Muscle layer of colon (tissue), 2 donors: ENCODE measurements at regions not wholly inside any gene's neighbourhood (a gene's known extent, or its start where the extent isn't known, plus 50 kb on each side); places are given as distances from the start of the nearest gene placed in this dataset.

Source experiments
- H3K27ac ChIP-seq: one replicate; pipeline ENCODE4 v1.7.0; 2013; ENCODE audit warnings: low read depth, mild to moderate bottlenecking, low read length, moderate library complexity
- H3K27me3 ChIP-seq, 2 donors: one replicate each; pipeline ENCODE4 v1.7.0; 2013; ENCODE audit warnings: low read length in 2 of 2, mild to moderate bottlenecking in 2 of 2; ENCODE audit not compliant: insufficient read depth in 2 of 2, control insufficient read depth in 1 of 2
- H3K36me3 ChIP-seq: one replicate; pipeline ENCODE4 v1.7.0; 2013; ENCODE audit warnings: mild to moderate bottlenecking, low read length; ENCODE audit not compliant: insufficient read depth
- H3K4me1 ChIP-seq: one replicate; pipeline ENCODE4 v1.7.0; 2013; ENCODE audit warnings: mild to moderate bottlenecking, low read length; ENCODE audit not compliant: insufficient read depth
- H3K4me3 ChIP-seq, 2 donors: one replicate each; pipeline ENCODE4 v1.7.0; 2013; ENCODE audit warnings: low read length in 2 of 2, low read depth in 1 of 2, mild to moderate bottlenecking in 1 of 2, moderate library complexity in 1 of 2
- H3K9ac ChIP-seq: one replicate; pipeline ENCODE4 v1.7.0; 2013; ENCODE audit warnings: low read length
- H3K9me3 ChIP-seq: one replicate; pipeline ENCODE4 v1.7.0; 2013; ENCODE audit warnings: mild to moderate bottlenecking, low read length
- donor health status: abdominal sarcoma.
- donor health status: Adenocarcinoma of cecum.

DNA sequence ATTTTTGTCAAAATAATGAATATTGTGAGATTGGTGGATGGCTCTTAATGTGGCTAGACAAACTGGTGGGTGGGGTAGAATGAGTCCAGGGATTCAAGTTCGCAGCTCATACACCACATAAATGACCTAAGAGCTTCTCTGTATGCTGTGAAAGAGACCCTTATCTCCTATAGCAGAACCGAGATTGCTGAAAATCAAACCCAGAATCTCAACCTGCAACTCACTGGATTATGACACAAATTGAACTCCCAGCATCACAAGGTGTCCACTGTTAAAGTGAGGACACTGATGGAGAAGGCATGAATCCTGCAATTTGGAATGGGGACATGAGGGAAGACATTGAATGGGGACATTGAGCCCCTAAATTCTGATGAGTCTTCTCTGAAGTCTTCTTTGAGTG is 51.3 kb upstream of the CNKSR3 start:
- no peak overlapping the region for H3K9ac ChIP-seq
- no peaks in the 10 kb centered on the region for H3K9me3 ChIP-seq
- no peaks in the 10 kb centered on the region for H3K36me3 ChIP-seq
- H3K4me3 ChIP-seq: no peak overlapping the region
- H3K27me3 ChIP-seq: no peaks in the 10 kb centered on the region
- no peaks in the 10 kb centered on the region for H3K4me1 ChIP-seq
- no peak overlapping the region for H3K27ac ChIP-seq

DNA sequence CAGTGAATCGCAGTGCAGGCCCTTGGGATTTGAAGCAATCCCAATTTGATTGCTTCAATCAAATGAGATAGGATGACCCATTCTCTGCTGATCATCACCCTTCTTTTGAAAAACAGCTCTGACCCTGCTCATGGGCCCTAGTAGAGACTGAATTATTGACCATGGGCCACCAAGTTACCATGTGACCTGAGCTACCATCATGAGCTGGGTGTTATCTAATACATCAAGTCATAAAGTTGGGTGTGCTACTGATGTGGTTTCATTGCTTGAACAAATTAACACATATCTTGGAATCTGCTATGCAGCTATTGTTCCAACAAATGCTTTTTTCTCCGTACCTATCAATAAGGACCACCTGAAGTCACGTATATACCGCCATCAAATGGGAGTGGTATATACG is 54.8 kb upstream of the CNKSR3 start:
- Histone ChIP-seq H3K9ac (no peak overlapping the region), H3K36me3 (no peaks in the 10 kb centered on the region), H3K9me3 (no peaks in the 10 kb centered on the region), H3K4me3 (no peak overlapping the region), H3K27me3 (no peaks in the 10 kb centered on the region), H3K4me1 (peaks cover 8% of the 10 kb centered on the region), H3K27ac (no peak overlapping the region)

- Histone ChIP-seq H3K9me3 (no peaks in the 10 kb centered on the region), H3K4me3 (no peak overlapping the region), H3K4me1 (peaks cover 8% of the 10 kb centered on the region), H3K36me3 (no peaks in the 10 kb centered on the region), H3K27me3 (no peaks in the 10 kb centered on the region), H3K27ac (no peak overlapping the region), H3K9ac (no peak overlapping the region)
Observed at GRCh38 chr6:154566866-154567265, 56.4 kb upstream of the CNKSR3 start.

GRCh38 chr6:154567695-154568220 is 57.3 kb upstream of the CNKSR3 start:
- H3K9me3 ChIP-seq: no peaks in the 10 kb centered on the region
- no peaks in the 10 kb centered on the region for H3K27me3 ChIP-seq
- H3K9ac ChIP-seq: no peak overlapping the region
- H3K27ac ChIP-seq: no peak overlapping the region
- no peaks in the 10 kb centered on the region for H3K36me3 ChIP-seq
- H3K4me1 ChIP-seq: peaks cover 8% of the 10 kb centered on the region
- no peak overlapping the region for H3K4me3 ChIP-seq

DNA sequence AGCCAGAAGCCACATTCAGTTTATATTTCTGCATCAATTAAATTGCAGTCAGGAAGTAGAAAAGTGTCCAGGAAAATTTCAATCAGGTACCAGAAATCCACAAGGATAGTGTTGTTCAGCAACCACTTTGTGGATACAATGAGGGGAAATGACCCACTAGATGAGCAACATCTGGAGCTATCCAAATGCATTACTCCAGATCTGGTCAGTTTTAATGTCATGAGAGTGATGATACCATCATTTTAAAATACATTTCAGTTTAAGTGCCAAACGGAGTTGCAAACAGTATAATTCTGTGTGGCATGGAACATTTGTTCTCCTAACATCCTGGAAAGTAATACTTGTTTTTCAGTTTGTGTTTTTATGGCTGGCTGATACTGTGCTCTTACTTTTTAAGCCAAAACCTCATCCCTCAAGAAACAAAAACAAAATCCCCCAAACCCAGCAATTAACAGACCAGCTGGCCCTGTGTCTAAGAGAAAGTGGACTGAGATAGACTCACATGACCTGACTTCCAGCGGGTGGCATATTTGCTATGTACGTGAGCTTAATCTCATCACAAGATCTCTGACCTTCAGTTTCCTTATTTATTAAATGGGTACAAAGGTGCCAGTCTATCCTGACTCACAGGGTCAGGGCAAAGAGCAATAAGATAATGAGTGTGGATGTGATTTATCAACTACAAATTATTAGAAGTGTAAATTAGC is 58.8 kb upstream of the CNKSR3 start:
- H3K36me3 ChIP-seq: no peaks in the 10 kb centered on the region
- no peak overlapping the region for H3K27ac ChIP-seq
- no peaks in the 10 kb centered on the region for H3K27me3 ChIP-seq
- H3K4me3 ChIP-seq: no peak overlapping the region
- H3K4me1 ChIP-seq: peaks cover 8% of the 10 kb centered on the region
- H3K9ac ChIP-seq: no peak overlapping the region
- H3K9me3 ChIP-seq: no peaks in the 10 kb centered on the region

- H3K4me3 ChIP-seq: no peak overlapping the region
- no peak overlapping the region for H3K9ac ChIP-seq
- no peak overlapping the region for H3K27ac ChIP-seq
- H3K36me3 ChIP-seq: no peaks in the 10 kb centered on the region
- H3K9me3 ChIP-seq: no peaks in the 10 kb centered on the region
- no peaks in the 10 kb centered on the region for H3K27me3 ChIP-seq
- H3K4me1 ChIP-seq: peaks cover 8% of the 10 kb centered on the region
Observed at GRCh38 chr6:154570505-154570904, 60.0 kb upstream of the CNKSR3 start.

DNA sequence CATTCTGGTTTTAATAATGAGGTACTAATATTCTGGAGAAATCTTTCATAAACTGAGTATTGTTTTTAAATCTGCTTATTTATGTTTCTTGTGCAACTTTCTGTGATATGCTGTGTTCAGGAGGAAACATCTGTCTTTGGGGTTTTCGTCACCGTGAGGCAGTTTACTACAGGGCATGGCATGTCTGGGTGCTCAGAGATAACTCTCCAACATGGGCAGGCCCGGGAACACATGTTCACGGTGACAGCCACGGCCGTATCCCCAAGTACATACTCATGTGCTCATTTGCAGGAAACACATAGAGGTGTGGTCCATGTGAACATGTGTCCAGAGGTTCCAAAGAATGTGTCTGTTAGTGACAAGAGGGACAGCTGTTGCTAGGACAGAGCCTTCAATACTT is 62.1 kb upstream of the CNKSR3 start:
- Histone ChIP-seq H3K27ac (no peak overlapping the region), H3K36me3 (no peaks in the 10 kb centered on the region), H3K4me1 (peaks cover 8% of the 10 kb centered on the region), H3K9me3 (no peaks in the 10 kb centered on the region), H3K4me3 (no peak overlapping the region), H3K9ac (no peak overlapping the region), H3K27me3 (no peaks in the 10 kb centered on the region)

DNA sequence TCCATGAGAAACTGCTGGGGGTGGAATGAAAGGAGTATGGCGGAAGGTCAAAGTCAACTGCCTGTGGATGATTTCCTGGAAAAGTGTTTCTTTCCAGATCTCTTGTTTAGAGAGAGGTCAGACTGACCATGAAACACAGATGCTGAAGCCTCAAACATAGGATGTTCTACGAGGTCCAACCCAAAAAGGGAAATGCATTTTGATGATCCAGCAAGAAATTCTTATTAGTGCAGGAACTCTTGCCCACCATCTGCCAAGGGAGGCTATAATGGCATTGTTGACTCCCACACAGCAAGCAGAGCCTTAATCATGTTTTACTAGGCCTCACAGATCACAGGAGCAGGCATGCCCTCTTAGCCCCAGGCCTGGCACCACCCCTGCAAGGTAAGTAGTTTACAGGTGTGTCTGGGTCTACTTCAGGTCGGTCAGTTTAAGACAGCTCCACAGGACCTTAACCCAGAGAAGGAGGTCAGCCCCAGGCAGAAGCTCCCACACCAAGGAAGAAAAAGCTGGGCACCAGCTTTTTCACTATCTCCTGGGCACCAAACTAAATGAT is 67.6 kb upstream of the CNKSR3 start:
- Histone ChIP-seq H3K4me1 (peaks cover 8% of the 10 kb centered on the region), H3K4me3 (no peak overlapping the region), H3K9ac (no peak overlapping the region), H3K36me3 (no peaks in the 10 kb centered on the region), H3K9me3 (no peaks in the 10 kb centered on the region), H3K27ac (no peak overlapping the region), H3K27me3 (no peaks in the 10 kb centered on the region)

DNA sequence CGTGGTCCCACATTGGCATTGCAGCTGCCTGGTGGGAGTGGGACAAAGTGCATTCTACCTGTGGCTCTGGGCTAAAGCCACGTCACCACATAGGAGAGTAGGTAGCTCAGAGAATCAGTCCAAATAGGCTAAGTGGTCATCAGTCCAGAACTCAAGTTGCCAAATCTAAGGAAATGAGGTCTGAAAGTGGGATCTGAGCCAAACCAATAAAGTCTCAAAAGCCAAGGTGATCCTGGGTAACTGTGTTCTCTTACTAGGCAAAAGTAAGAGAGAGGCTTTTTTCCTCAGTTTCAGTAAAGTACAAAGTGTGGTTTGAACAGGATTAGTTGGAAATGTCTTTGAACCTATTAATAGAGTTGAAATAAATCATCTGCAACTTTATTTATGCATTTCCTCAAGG is 68.6 kb upstream of the CNKSR3 start:
- Histone ChIP-seq H3K4me3 (no peak overlapping the region), H3K9ac (no peak overlapping the region), H3K27ac (no peak overlapping the region), H3K9me3 (no peaks in the 10 kb centered on the region), H3K27me3 (no peaks in the 10 kb centered on the region), H3K4me1 (peaks cover 8% of the 10 kb centered on the region), H3K36me3 (no peaks in the 10 kb centered on the region)

GRCh38 chr6:154579485-154579884 is 69.0 kb upstream of the CNKSR3 start:
- no peaks in the 10 kb centered on the region for H3K9me3 ChIP-seq
- no peaks in the 10 kb centered on the region for H3K36me3 ChIP-seq
- H3K4me3 ChIP-seq: no peak overlapping the region
- peaks cover 8% of the 10 kb centered on the region for H3K4me1 ChIP-seq
- no peaks in the 10 kb centered on the region for H3K27me3 ChIP-seq
- no peak overlapping the region for H3K9ac ChIP-seq
- H3K27ac ChIP-seq: no peak overlapping the region

DNA sequence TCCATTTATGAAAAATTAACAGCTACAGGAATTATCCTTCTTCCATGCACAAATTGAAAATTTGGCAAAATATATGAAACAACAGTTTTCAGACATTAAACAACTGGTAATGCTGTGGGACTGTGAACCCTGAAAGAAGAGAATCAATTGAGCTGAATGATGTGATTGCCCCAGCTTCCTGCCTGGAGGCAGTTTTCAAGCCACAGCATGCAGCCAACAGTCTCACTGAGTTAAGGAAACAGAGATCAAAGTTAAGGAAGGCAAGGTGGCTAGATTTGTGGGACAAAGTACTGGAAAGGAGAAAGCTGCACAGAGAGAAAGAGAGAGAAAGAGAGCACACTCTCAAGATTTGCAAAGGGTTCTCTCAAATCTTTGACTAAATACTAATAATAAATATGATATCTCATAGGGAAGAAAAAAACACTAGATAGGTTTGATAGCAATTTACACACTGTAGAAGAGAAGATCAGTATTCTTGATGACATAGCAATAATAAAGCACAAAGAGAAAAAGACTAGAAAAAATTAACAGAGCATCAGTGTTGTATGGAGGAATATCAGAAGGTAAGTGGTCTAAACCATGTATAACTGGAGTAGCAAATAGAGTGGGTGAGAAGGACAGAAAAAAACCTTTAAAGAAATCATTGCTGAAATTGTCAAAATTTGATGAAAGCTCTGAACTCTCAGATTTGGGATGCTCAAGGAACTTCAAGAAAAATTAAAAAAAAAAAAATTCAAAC is 70.1 kb upstream of the CNKSR3 start:
- no peaks in the 10 kb centered on the region for H3K27me3 ChIP-seq
- H3K9ac ChIP-seq: no peak overlapping the region
- no peak overlapping the region for H3K27ac ChIP-seq
- H3K36me3 ChIP-seq: no peaks in the 10 kb centered on the region
- H3K9me3 ChIP-seq: no peaks in the 10 kb centered on the region
- H3K4me1 ChIP-seq: peaks cover 8% of the 10 kb centered on the region
- H3K4me3 ChIP-seq: no peak overlapping the region
